ENCODE measurements at regions not wholly inside any gene's neighbourhood (a gene's known extent, or its start where the extent isn't known, plus 50 kb on each side); places are given as distances from the start of the nearest gene placed in this dataset.

DNA sequence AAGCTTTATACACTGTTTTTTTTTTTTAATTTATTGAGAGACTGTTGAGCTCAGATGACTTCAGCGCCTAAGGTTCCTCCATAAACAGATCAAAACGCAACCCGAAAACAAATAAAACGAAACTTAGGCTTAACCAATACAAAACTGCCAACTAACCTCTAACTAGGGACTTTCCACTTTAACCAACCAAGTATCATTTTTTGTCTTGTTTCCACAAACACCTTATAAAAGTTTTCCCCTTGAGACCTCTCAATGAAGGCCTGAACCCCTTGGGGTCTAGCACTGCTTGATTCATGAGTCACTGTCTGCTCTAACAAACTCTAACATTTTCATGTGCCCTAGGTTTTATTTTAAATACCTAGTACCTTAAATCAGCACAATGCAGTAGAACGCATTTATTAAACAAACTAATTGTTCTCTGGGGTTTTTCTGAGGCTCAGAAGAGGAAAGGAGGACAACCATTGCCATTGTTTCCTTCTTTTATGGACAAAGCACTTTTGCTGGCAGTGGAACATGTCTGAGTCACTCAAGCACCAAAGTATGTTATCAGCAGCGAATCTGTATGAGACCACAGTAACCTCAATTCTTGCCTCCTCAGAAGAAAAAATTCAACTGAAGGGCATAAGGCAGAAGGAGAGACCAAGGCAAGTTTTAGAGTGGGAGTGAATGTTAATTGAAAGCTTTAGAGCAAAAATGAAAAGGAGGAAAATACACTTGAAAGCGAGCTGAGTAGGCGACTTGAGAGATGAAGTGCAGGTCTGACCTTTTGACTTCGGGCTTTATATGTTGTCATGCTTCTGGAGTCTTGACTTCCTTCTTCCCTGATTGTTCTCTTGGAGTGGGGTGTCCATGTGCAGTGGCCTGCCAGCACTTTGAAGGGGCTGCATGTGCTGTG is 97.7 kb upstream of the HCN1 start:
- no peak for TF ChIP-seq MYC (IDR thresholded peaks at IDR 0.05; ENCODE audit: low read depth, low read length)
- TF ChIP-seq, protein P1, sequence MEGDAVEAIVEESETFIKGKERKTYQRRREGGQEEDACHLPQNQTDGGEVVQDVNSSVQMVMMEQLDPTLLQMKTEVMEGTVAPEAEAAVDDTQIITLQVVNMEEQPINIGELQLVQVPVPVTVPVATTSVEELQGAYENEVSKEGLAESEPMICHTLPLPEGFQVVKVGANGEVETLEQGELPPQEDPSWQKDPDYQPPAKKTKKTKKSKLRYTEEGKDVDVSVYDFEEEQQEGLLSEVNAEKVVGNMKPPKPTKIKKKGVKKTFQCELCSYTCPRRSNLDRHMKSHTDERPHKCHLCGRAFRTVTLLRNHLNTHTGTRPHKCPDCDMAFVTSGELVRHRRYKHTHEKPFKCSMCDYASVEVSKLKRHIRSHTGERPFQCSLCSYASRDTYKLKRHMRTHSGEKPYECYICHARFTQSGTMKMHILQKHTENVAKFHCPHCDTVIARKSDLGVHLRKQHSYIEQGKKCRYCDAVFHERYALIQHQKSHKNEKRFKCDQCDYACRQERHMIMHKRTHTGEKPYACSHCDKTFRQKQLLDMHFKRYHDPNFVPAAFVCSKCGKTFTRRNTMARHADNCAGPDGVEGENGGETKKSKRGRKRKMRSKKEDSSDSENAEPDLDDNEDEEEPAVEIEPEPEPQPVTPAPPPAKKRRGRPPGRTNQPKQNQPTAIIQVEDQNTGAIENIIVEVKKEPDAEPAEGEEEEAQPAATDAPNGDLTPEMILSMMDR (IDR thresholded peaks at IDR 0.05; ENCODE audit: extremely low read depth in 1 of 2, insufficient read depth in 1 of 2, low read depth in 1 of 2, low read length in 2 of 2) = no peak

All from endothelial cell of umbilical vein (primary cell).